CD14-positive monocyte (primary cell): ENCODE measurements at regions not wholly inside any gene's neighbourhood (a gene's known extent, or its start where the extent isn't known, plus 50 kb on each side); places are given as distances from the start of the nearest gene placed in this dataset.

Experiments used
- DNase-seq, 3 donors: peaks; one replicate each; pipeline ENCODE4 v3.0.0-alpha.2; 2011 to 2022
- H2AFZ ChIP-seq: 2 replicates; pipeline ENCODE4 v1.6.0; 2012; ENCODE audit warnings: mild to moderate bottlenecking, low read depth, low read length, inconsistent platforms; ENCODE audit not compliant: insufficient read depth, poor library complexity, severe bottlenecking
- H3K27ac ChIP-seq, 2 donors: 1 replicate in 1 of 2; 2 replicates in 1 of 2; pipeline ENCODE4 v1.5.1; 2012 to 2013; ENCODE audit warnings: low read length in 2 of 2, control low read depth in 1 of 2, inconsistent platforms in 1 of 2, low read depth in 1 of 2, mild to moderate bottlenecking in 1 of 2
- H3K27me3 ChIP-seq, 2 donors: one replicate each; pipeline versions ENCODE4 v1.6.0 to v1.6.1; 2011 to 2013; ENCODE audit warnings: low read length in 2 of 2; ENCODE audit not compliant: control insufficient read depth in 2 of 2, insufficient read depth in 2 of 2
- H3K36me3 ChIP-seq, 2 donors: replicated peaks in 1 of 2; 1 replicate in 1 of 2; 2 replicates in 1 of 2; pipeline versions ENCODE4 v1.5.1 to v1.6.1; 2012 to 2013; ENCODE audit warnings: low read length in 2 of 2, control low read depth in 1 of 2, inconsistent platforms in 1 of 2, mild to moderate bottlenecking in 1 of 2; ENCODE audit not compliant: insufficient read depth in 2 of 2, control insufficient read depth in 1 of 2
- H3K4me1 ChIP-seq, 2 donors: 1 replicate in 1 of 2; 2 replicates in 1 of 2; pipeline versions ENCODE4 v1.5.1 to v1.6.1; 2012 to 2013; ENCODE audit warnings: low read length in 2 of 2, control low read depth in 1 of 2, inconsistent platforms in 1 of 2, mild to moderate bottlenecking in 1 of 2, moderate library complexity in 1 of 2; ENCODE audit not compliant: insufficient read depth in 2 of 2, control insufficient read depth in 1 of 2
- H3K4me2 ChIP-seq: replicated peaks from 2 replicates; pipeline ENCODE3; 2012; ENCODE audit warnings: low read length, moderate library complexity, mild to moderate bottlenecking; ENCODE audit not compliant: poor library complexity, severe bottlenecking; ENCODE audit errors: extremely low read depth
- H3K4me3 ChIP-seq, 3 experiments: fragments of 200-600 bp in 1 of 3; sonication (generic) in 1 of 3; replicated peaks in 1 of 3; 1 replicate in 2 of 3; 2 replicates in 1 of 3; pipeline ENCODE4 v1.5.1; 2011 to 2013; ENCODE audit warnings: low read length in 3 of 3, mild to moderate bottlenecking in 3 of 3, control low read depth in 2 of 3, low read depth in 2 of 3, inconsistent platforms in 1 of 3, moderate library complexity in 1 of 3
- H3K79me2 ChIP-seq: 2 replicates; pipeline ENCODE4 v1.6.0; 2012; ENCODE audit warnings: mild to moderate bottlenecking, control low read depth, inconsistent platforms, low read length, moderate library complexity; ENCODE audit not compliant: insufficient read depth
- H3K9ac ChIP-seq: 2 replicates; pipeline ENCODE4 v1.6.0; 2017; ENCODE audit warnings: low read length, mild to moderate bottlenecking; ENCODE audit not compliant: insufficient read depth, poor library complexity, severe bottlenecking
- H3K9me3 ChIP-seq, 2 donors: replicated peaks in 1 of 2; 1 replicate in 1 of 2; 2 replicates in 1 of 2; pipeline versions ENCODE4 v1.5.1 to v1.6.1; 2012 to 2013; ENCODE audit warnings: low read length in 2 of 2, control low read depth in 1 of 2; ENCODE audit not compliant: control insufficient read depth in 1 of 2, insufficient read depth in 1 of 2
- H4K20me1 ChIP-seq: 2 replicates; pipeline ENCODE4 v1.6.0; 2012; ENCODE audit warnings: mild to moderate bottlenecking, low read length, control low read depth, moderate library complexity; ENCODE audit not compliant: insufficient read depth
- H3K27ac Mint-ChIP-seq, 7 donors: one replicate each; pipeline ENCODE4 v1.8.0; 2020; ENCODE audit warnings: mild to moderate bottlenecking in 7 of 7, mixed read lengths in 7 of 7, moderate library complexity in 6 of 7, inconsistent platforms in 2 of 7
- H3K27me3 Mint-ChIP-seq, 3 donors: one replicate each; pipeline ENCODE4 v1.8.0; 2021 to 2022; ENCODE audit warnings: low read depth in 3 of 3, mild to moderate bottlenecking in 3 of 3, mixed read lengths in 3 of 3, moderate library complexity in 3 of 3, inconsistent platforms in 1 of 3
- H3K36me3 Mint-ChIP-seq, 2 donors: one replicate each; pipeline ENCODE4 v1.8.0; 2020; ENCODE audit warnings: mixed read lengths in 2 of 2, inconsistent platforms in 1 of 2, mild to moderate bottlenecking in 1 of 2
- H3K4me1 Mint-ChIP-seq: one replicate; pipeline ENCODE4 v1.8.0; 2020; ENCODE audit warnings: mild to moderate bottlenecking, mixed read lengths
- H3K4me3 Mint-ChIP-seq, 2 donors: one replicate each; pipeline ENCODE4 v1.8.0; 2020; ENCODE audit warnings: mild to moderate bottlenecking in 2 of 2, mixed read lengths in 2 of 2, moderate library complexity in 1 of 2
- H3K9me3 Mint-ChIP-seq, 7 donors: one replicate each; pipeline ENCODE4 v1.8.0; 2020 to 2022; ENCODE audit warnings: mixed read lengths in 7 of 7, mild to moderate bottlenecking in 6 of 7, moderate library complexity in 6 of 7, inconsistent platforms in 2 of 7
- WGBS: methylation state at CpG from one replicate; pipeline ENCODE4 v1.1.5; 2013; ENCODE audit warnings: missing lambda C conversion rate; ENCODE audit not compliant: insufficient coverage; 5-methylcytosine and 5-hydroxymethylcytosine counted together
- intact Hi-C, 2 donors: fragments of 100-400 bp; cut with micrococcal nuclease; formaldehyde crosslinking; loops; one replicate each; pipeline versions ENCODE4 v1.15.0 to v1.15.1; 2023
- TF ChIP-seq, protein P1 (sequence below): fragments of 200-600 bp; IDR thresholded peaks from one replicate; pipeline ENCODE4 v1.8.0; 2022; ENCODE audit warnings: antibody characterized with exemption, mild to moderate bottlenecking

DNA sequence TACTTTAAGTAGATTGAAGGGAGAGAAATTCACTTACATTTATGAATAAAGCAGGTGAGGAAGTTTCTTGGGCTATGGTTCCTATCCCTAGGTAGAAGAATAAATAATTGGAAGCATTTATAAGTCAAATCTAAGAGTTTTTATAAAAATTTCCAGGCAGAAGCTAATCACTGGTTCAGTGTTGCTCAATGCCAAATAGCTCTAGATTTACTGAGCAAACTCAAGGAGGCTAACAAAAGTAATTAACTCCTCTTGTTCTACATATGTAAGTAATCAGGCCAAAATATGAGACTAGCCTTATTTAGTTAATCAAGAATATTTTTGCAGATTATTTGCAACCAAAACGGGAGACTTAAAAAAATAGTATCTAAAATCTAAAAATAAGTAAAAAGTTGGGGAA lies 472.3 kb downstream of the PLK2 start:
- TF ChIP-seq, protein P1, sequence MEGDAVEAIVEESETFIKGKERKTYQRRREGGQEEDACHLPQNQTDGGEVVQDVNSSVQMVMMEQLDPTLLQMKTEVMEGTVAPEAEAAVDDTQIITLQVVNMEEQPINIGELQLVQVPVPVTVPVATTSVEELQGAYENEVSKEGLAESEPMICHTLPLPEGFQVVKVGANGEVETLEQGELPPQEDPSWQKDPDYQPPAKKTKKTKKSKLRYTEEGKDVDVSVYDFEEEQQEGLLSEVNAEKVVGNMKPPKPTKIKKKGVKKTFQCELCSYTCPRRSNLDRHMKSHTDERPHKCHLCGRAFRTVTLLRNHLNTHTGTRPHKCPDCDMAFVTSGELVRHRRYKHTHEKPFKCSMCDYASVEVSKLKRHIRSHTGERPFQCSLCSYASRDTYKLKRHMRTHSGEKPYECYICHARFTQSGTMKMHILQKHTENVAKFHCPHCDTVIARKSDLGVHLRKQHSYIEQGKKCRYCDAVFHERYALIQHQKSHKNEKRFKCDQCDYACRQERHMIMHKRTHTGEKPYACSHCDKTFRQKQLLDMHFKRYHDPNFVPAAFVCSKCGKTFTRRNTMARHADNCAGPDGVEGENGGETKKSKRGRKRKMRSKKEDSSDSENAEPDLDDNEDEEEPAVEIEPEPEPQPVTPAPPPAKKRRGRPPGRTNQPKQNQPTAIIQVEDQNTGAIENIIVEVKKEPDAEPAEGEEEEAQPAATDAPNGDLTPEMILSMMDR: no peak
- no peaks in the 10 kb centered on the region for H3K36me3 ChIP-seq
- no peak overlapping the region for H3K27ac ChIP-seq
- Mint-ChIP-seq H3K4me1 (no peaks in the 10 kb centered on the region), H3K27me3 (peaks cover 0 to 1% (median 0%) of the 10 kb centered on the region in 3 donors), H3K36me3 (no peaks in the 10 kb centered on the region), H3K9me3 (peaks cover 0 to 2% (median 0%) of the 10 kb centered on the region in 7 donors), H3K4me3 (no peak overlapping the region), H3K27ac (no peak overlapping the region)
- H3K9ac ChIP-seq: no peak overlapping the region
- intact Hi-C loops: no loop called here
- no peak for DNase-seq
- no peaks in the 10 kb centered on the region for H4K20me1 ChIP-seq
- no peak overlapping the region for H2AFZ ChIP-seq
- H3K4me1 ChIP-seq: no peaks in the 10 kb centered on the region
- no peaks in the 10 kb centered on the region for H3K79me2 ChIP-seq
- H3K4me2 ChIP-seq: no peak overlapping the region
- H3K4me3 ChIP-seq: no peak overlapping the region
- H3K9me3 ChIP-seq: no peaks in the 10 kb centered on the region
- no peaks in the 10 kb centered on the region for H3K27me3 ChIP-seq
- WGBS: no CpG with 5 or more reads among the region's 1 CpG

GRCh38 chr5:57986761-57987341 lies 473.0 kb downstream of the PLK2 start:
- Mint-ChIP-seq H3K27me3 (peaks cover 0 to 1% (median 0%) of the 10 kb centered on the region in 3 donors), H3K9me3 (peaks cover 0 to 1% (median 0%) of the 10 kb centered on the region in 7 donors), H3K4me1 (no peaks in the 10 kb centered on the region), H3K4me3 (no peak overlapping the region), H3K27ac (no peak overlapping the region), H3K36me3 (no peaks in the 10 kb centered on the region)
- TF ChIP-seq, protein P1: no peak
- Histone ChIP-seq H3K79me2 (no peaks in the 10 kb centered on the region), H2AFZ (no peak overlapping the region), H3K36me3 (no peaks in the 10 kb centered on the region), H3K4me2 (no peak overlapping the region), H4K20me1 (no peaks in the 10 kb centered on the region), H3K9ac (no peak overlapping the region), H3K4me3 (no peak overlapping the region), H3K4me1 (no peaks in the 10 kb centered on the region), H3K27me3 (no peaks in the 10 kb centered on the region), H3K9me3 (no peaks in the 10 kb centered on the region), H3K27ac (no peak overlapping the region)
- intact Hi-C loops: no loop called here
- DNase-seq: no peak
